ENCODE measurements at regions not wholly inside any gene's neighbourhood (a gene's known extent, or its start where the extent isn't known, plus 50 kb on each side); places are given as distances from the start of the nearest gene placed in this dataset.

- no peak for TF ChIP-seq CTCF (IDR thresholded peaks at IDR 0.05)
- no peak for TF ChIP-seq EZH2 (IDR thresholded peaks at IDR 0.05; ENCODE audit: borderline replicate concordance, insufficient read depth, low read depth, low read length, poor library complexity, severe bottlenecking)
These were observed 271.6 kb upstream of the ZPLD1 start for GRCh38 chr3:102163039-102163817.

All from B cell (primary cell).